NOMO-1 (cell line): ENCODE measurements at regions not wholly inside any gene's neighbourhood (a gene's known extent, or its start where the extent isn't known, plus 50 kb on each side); places are given as distances from the start of the nearest gene placed in this dataset.

ENCODE experiments used
- DNase-seq, 2 experiments: peaks; one replicate each; lab custom pipeline; 2025; ENCODE audit not compliant: unreplicated experiment in 2 of 2; lab: John Stamatoyannopoulos, UW

DNA sequence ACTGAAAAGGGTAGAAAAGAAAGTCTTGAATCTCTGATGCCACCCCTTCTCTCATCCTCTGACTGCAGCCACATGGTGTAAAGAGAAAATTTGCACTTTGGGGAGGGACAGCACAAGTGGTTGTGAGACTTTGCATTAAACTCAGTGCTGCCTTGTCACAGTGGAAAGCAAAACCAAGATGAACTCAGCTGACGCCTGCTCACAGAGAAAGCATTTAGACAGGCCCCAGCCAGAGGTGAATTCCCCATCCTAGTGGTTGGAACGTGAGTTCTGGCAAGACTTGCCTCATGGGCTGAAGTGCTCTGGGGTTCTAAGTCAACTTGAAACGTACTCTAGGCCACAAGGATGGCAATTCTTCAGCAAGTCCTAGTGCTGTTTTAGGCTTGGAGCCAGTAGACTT, 1101.4 kb downstream of the ADGRL3 start:
- no peak for DNase-seq

DNA sequence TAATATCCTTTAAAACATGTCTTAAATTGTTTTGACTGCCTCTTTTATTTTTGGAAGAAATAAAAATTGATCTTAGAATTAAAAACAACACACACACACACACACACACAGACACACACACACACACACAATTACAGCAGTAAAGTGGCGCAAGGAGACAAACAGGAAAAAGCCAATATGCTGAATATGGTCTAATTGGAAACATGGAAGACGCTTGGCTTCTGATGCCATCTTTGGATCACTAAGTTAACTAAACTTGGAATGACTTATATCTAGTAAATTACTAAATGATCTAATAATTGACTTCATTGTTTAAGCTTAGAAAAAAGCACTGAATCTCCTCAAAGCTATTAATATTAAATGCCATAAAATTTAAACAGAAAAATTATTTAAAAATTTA, 1093.4 kb downstream of the ADGRL3 start:
- no peak for DNase-seq

DNA sequence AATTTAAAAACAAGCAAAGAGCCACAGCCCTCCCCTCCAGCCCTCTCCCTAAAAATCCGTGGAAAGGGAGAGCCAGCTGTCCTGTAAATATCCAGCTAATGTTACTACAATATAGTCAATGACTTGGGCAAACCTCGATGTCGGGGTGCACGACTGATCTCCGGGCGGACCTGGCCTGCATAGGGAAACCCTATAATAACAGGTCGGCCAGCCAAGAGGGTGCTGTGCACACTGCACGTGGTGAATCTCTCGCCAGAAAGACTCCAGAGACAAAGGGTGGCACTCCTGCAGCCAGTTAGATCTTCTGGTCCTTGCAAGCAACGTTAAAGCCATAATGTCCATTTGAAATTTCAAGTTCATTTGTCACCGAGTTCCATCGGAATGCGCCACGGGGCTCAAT, 1092.8 kb downstream of the ADGRL3 start:
- DNase-seq: no peak

DNA sequence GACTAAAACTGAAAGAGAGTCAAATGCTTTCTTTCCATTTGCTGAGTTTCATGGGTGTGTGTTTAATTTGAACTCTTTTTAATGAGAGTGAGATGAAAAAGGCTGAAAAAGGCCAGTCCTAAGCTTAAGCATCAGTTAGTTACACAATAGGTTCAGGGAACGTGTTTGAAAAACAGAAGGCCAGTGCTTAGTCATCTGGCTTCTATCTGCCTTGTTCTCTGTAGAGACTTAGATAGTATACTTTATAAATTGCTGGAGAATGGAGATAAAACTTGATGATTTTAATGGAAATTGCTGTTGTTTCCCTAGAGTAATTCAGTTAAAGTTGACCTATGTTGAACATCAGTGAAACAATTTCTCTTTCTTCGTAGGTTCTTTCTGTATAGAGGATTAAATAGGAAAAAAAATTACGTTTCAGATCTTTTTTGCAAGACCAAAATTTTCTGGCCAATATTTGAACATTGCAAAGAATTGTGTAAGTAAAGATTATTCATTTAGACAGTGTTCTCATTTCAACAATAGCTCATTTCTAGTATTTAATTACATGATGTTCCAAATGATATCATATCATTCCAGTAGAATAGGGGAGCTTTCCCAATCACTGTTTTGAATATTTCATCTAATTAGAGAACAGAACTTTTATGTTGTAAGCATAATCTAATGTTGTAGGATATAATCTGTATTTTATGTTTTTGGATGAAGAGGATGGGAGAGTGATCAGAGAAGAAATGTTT, 1088.8 kb downstream of the ADGRL3 start:
- peak; percentile 6 to 21 for DNase-seq

DNA sequence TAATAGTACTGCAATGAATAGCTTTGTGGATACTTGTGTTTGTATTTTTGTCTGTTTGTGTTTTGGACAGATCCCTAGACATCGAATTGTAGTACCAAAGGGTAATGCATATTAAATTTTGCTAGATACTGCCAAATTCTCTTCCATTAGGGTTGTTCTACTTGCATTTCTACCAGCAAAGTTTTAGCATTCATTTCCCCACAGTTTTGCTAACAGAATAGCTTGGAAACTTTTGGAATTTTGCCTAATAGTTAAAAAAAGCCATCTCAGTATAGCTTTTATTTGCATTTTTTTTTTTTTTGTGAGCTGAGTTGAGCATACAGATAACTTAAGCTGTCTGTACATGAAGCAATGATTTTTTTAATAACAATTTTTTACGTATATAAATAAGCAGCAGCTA, 1084.9 kb downstream of the ADGRL3 start:
- no peak for DNase-seq

DNA sequence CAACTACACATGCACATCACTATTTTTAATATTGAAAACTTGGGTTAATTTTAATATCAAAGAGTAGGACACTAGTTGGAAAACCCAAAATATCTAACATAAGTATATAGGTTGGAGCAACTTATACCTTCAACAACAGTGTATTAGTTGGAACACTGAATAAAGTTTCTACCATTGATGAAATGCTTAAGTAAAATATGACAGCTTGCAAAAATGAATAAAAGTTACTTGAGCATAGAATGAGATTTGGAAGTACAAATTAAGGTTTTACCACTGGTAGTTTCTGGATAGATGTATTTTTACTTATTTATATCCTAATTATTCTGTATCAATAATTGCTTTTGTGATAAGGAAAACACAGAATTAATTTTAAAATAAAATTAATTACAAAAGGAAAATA, 1079.6 kb downstream of the ADGRL3 start:
- no peak for DNase-seq

DNA sequence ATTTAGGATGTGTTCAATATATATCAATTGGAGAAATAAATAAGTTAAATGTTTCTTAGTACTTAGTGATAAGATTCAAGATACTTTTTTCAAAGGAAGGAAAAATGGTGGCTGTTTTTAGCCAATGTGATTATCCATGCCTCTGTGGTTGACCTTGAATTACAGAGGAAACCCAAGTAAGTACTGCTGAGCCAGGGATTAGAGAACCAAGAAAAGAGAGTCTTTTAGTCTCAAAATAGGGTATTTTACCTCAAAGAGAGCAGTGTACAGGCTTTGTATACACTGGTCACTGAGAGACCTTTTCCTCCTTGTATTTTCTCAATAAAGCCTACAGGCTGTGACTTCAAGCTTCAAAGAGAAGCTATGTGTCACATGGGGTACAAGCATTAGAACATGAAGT, 1075.3 kb downstream of the ADGRL3 start:
- DNase-seq: no peak

DNA sequence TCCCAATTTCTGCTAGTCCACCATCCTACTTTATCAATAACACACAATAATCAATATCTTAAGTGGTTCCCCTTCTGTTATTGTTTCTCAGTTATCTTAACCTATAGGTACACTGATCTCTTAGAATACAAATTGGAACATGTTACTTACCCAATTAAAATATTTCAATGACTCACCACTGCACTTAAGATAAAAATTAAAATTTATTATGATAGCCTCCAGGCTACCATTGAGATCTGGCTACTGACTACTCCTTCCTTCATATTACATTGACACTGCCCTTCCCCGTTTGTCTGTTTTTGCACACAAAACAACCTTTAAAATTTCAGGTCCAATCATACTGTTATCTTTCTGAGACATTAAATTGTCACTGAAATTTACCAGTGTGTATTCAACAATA, 1074.7 kb downstream of the ADGRL3 start:
- DNase-seq: no peak

DNA sequence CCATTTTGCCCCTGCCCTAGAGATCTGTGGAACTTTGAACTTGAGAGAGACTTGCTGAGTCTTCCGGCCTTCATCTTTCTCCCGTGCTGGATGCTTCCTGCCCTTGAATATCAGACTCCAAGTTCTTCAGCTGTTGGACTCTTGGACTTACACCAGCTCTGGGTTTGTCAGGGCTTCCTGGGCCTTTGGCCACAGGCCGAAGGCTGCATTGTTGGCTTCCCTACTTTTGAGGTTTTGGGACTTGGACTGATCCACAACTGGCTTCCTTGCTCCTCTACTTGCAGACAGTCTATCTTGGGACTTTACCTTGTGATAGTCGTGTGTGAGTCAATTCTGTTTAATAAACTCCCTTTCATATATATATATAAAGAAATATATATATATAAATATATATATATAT, 1071.0 kb downstream of the ADGRL3 start:
- no peak for DNase-seq

DNA sequence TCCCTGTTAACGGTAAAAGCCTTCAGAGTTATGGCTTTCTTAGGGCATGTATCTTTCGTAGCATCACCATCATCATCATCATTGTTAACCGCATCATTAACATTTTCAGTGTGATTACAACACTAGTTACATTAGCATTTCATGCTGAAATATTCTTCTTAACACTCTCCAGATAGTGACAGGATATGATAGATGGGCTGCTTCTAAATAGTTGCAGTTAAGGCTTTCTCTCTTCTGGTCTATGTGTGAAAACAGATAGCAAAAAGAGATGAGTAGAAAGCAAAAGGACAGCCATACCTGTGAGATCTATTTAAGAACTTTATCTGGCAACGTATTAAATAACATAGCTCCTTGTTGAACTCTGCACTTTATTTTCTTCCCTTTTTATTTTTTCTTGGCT, 1069.8 kb downstream of the ADGRL3 start:
- no peak for DNase-seq

DNA sequence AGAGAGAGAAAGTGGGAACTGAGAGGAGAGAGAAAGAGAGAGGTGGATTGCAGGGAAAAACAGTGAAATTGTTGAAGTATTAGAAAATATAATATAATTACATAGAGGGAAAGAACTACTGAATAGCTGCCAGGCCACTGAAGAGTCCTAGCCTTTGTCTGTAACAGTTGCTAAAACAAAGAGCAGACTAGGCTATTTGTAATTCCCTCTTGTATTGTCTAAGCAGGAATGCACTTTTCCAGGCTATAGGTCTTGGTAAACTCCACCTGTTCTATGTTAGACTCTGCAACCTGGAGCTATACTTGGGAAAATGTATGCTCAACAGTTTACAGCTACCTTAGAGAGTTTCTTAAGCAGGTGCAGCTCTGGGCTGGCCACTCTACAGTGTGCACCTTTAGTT, 1063.3 kb downstream of the ADGRL3 start:
- DNase-seq: no peak

DNA sequence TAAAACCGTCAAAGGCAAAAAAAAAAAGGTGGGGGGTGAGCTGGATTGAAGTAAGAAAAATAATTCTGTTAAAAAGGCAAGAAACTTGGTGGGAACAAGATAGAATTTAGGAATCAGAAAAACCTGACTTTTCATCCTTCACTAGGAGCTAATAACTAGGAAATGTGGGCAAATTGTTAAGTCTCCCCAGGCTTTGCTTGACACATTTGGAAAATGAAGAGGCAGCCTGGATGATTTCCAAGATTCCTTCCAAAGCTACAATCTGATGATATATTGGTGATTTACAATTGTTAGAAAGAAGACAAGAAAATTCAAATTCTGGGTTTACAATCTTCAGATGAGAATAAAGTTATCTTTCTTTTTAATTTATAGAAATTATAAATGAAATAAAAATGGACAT, 1062.5 kb downstream of the ADGRL3 start:
- no peak for DNase-seq

DNA sequence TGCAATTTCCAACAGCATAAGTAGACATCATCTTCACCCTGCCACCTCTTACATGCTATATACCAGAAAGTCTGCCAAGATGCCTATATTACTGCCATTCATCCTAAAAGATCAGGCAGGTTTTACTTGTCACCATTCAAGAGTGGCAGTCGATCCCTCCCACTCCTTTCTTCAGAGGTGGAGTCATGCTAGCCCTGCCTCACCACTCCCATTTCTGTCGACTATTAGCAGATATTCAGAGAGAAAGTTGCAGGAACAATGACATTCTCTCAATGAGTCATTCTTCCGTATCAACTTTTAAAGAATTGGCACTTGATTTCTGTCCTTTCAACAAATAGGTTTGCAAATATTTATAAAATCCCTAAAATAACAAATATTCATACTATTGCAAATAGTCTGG, 1060.1 kb downstream of the ADGRL3 start:
- DNase-seq: no peak

DNA sequence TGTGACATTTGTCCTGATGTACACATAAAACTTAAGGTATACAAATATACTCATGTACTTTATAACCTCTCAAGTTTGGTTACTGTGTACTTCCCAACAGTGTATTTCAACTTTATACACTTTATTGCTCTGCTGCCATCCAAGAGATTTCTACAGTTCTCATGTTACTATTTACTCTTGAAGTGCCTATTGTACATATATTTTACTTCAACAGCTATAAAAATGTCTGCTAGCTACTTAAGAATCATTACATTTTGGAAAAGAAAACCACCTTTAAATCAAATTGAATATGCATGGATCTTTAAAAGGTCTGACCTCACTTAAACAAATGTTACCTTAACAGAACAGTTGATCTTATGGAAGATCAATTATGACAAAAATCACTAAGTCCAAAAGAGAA, 1056.4 kb downstream of the ADGRL3 start:
- DNase-seq: no peak

DNA sequence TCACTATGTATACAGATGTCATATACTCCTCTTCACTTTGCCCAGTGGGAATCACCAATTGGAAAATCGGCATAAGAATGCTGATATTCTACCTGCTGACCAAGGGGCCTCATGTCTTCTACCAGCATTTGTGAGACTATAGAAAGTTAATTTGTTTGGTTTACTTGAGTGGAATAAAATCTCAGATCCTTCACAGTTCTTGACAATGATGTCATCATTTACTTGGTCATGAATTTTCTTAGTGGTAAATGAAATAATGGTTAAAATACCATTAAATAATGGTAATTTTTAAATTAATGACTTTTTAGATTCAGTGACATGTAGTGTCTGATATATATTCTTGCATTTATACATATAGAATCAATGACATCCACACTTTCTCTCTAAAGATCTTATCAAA, 1052.6 kb downstream of the ADGRL3 start:
- no peak for DNase-seq

DNA sequence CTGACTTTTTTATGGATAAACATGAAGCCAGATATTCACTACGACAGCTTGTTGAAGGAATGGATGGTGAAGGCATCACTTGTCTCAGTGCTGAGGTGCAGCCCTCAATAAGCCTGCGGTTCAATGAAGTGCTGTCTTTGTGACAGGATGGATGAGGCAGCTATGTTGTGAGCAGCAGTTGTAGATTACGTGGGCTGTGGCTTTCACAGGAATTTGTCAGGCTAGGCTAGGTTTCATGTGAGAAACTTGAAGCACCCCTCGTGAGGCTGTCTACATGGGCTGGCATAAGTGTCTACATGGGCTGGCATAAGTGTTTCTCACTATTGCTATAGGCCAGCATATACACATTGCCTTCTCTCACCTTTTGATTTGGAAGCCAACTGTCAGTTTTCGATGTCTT, 1050.0 kb downstream of the ADGRL3 start:
- no peak for DNase-seq

DNA sequence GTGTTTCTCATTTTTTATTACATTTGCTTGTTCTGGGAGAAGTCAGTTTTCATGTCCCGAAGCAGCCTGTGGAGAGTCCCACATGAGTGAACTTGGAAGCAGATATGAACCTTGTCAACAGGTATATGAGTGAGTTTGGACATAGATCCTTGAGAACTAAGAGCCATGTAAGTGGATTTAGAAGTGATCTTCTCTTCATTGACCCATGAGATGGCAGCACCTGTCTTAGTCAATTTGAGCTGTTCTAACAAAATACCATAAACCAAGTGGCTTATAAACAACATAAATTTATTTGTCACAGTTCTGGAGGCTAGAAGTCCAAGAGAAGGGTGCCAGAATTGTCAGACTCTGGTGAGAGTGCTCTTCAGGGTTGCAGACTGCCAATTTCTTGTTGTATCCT, 1043.8 kb downstream of the ADGRL3 start:
- no peak for DNase-seq

DNA sequence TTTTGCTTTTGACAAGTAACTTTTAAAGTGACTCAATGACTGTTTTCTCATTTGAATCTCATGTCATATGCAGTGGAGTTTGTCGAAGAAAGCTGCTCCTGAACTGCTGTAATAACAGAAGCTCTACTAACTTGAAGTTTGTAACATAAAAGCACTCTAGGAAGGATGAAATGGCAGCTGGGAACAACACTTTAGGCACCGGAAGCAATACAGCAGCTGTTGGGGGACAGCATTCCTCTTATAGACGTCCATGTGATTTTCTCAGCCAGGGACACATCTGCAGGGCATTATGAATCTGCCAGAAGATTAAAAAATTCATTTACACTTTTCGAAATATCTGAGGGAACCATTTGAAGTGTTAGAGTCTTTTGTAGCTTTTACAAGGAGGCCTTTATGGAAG, 1035.8 kb downstream of the ADGRL3 start:
- no peak for DNase-seq

DNA sequence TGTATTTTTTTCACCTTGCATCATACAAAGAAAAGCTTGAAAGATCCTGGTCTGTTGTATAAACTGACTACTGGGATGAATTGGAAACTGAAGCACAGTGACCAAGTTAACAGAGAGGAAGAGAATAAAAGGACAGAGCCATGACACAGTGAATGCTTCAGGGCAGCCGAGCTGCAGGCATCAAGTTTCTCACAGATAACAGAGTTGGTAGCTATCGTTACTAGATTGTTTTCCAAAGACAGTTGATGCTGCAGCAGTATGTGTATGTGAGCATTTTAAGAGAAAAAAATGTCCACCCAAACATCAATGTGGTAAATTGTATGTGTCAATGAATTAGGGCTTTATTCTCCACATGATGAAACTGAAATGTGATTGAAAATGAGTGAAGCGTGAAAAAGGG, 1032.7 kb downstream of the ADGRL3 start:
- no peak for DNase-seq

DNA sequence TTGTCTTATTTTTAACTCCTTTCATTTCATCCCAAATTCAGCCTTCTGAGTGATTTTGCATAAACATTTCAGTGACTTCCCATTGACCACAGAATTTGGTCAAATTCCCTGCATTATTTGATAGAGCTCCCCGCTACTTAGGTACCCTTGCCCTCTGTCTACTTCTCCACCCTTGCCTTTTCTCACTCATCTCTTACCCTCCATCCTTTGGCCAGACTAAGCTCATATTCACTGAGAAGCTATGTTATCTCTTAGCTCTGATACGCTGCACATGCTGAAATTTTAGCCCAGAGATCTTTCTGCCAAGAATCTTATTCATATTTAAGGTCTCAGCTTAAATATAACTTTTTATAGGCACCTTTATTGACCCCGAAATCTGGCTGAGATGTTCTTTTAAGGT, 1031.9 kb downstream of the ADGRL3 start:
- no peak for DNase-seq

DNA sequence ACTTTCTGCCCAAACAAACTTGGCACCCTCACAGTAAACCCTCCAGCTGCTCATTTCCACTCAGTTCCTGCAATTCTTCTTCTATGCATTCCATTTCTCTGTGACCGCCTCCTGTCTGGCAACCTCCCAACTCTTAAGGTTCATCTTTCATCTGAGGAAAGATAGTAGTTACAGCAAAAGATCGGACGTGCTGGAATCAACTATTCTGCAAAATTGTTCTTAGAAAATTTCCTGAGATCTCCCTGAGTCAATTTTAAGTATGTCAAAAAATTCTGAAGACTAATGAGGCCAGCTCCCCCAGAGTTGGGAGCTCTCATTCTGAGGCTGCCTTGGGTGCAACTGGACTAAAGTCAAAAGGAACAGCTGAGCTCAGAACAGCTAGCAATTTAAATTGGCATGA, 1026.0 kb downstream of the ADGRL3 start:
- no peak for DNase-seq

DNA sequence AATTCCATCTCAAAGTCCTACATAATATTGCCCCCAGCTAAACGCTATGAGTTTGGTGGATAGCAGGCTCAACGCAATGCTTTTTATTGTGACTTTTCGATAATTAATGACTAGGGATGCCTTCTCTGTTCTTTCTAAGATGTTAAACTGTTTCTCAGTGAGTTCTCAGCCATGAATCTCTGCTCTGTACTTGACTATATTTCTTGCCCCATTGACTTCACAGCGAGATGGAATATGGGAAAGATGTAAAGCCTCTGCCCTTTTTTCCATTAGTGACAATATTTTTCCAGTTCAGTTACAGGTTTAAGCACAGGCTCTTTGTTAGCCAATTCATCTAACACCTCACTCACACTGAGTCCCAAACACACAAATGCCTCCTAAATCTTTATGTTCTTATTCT, 1022.0 kb downstream of the ADGRL3 start:
- no peak for DNase-seq

DNA sequence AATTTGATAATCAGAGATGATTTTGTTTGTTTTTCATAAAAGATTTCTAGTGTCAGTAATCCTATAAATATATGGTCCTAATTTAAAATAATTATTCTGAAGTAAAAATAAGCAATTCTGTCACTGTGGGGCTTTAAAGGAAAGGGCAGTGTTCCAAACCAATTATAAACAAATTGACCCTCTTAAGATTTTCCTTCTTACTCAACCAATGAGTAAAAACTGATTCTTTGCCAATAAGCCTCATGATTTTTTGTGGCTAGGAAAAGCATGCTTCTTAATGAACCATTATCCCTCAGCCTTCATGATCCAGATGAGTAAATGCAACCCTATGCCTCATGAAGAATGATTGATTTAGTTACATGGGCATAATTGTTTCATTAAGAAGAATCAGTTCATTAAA, 1010.4 kb downstream of the ADGRL3 start:
- no peak for DNase-seq
